ENCODE measurements at regions not wholly inside any gene's neighbourhood (a gene's known extent, or its start where the extent isn't known, plus 50 kb on each side); places are given as distances from the start of the nearest gene placed in this dataset.

GRCh38 chr9:99356512-99356971 lies 134.5 kb downstream of the SEC61B start:
- in situ Hi-C loops (cut with HindIII; ENCODE audit: low pct_unique_long_range_greater_than_20kb, low sequenced_read_pairs) = no loop called here
- peak; percentile 53 for DNase-seq (ENCODE audit: low read depth, low spot score)

DNA sequence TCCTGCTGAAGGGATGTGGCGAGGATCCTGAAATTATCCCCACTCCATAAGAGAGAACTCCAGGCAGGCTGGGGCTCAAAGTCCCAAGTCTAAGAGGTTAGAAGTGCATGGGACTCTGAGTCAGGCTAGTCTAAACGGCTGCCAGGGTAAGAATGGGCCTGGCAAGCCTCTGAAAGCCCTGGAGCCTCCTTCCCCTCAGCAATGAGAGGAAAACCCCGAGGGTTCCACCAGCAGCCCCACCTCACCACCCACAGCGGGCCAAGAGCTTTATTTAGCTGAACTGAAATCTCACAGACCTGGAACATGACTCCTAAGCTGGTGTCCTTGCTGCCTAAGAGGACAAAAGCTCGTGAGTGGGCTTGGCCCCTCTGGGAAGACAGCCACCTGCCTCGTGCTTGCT lies 135.5 kb downstream of the SEC61B start:
- in situ Hi-C loops (cut with HindIII; ENCODE audit: low pct_unique_long_range_greater_than_20kb, low sequenced_read_pairs) = no loop called here
- peak; percentile 9 for DNase-seq (ENCODE audit: low read depth, low spot score)

DNA sequence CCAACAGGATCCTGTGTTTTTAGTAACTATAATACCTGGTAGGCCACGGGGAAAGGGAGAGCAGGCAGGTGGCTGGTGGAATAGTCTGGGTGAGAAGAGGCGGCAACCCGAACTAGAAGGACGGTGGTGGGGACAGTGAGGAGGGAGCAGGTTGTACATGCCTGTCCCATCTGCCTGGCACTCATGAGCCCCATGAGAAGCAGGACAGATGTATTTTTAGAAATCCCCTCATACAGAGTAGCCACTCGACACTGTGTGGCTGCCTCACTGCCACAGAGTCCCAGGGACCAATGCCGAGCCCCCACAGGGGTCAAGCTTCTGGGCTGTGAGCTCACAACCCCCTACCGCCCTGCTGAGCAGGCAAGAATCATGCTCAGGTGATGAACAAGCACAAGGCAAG lies 136.6 kb downstream of the SEC61B start:
- in situ Hi-C loops (cut with HindIII; ENCODE audit: low pct_unique_long_range_greater_than_20kb, low sequenced_read_pairs) = no loop called here
- DNase-seq (ENCODE audit: low read depth, low spot score) = no peak

DNA sequence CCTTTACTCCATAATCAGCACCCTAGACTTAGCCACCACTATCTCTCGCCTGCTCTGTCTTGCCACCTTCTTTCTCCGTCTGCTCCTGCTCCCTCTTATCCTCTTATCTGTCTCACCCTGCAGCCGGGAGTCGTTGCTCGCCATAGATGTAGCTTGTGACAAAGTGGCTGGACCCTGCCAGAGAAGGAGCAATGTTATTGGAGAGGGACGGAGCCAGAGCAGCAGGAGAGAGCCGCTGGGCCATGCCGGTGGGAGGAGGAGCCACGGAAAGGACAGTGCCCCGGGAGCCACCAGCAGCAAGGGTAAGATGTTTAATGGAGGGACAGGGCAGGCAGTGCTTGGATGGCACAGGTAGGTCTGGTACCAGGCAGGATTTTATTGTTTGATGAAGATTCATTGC lies 137.3 kb downstream of the SEC61B start:
- no peak for DNase-seq (ENCODE audit: low read depth, low spot score)
- in situ Hi-C loops (cut with HindIII; ENCODE audit: low pct_unique_long_range_greater_than_20kb, low sequenced_read_pairs) = no loop called here

- in situ Hi-C loops (cut with HindIII; ENCODE audit: low pct_unique_long_range_greater_than_20kb, low sequenced_read_pairs) = no loop called here
These were observed 137.9 kb downstream of the SEC61B start for GRCh38 chr9:99360026-99360425.

GRCh38 chr9:99361817-99362216 lies 139.7 kb downstream of the SEC61B start:
- no peak for DNase-seq (ENCODE audit: low read depth, low spot score)
- in situ Hi-C loops (cut with HindIII; ENCODE audit: low pct_unique_long_range_greater_than_20kb, low sequenced_read_pairs) = no loop called here

More at GRCh38 chr9:99360026-99360425, 137.9 kb downstream of the SEC61B start:
- DNase-seq (ENCODE audit: low read depth, low spot score) = no peak

- DNase-seq (ENCODE audit: low read depth, low spot score) = no peak
- in situ Hi-C loops (cut with HindIII; ENCODE audit: low pct_unique_long_range_greater_than_20kb, low sequenced_read_pairs) = no loop called here
These were observed 140.2 kb downstream of the SEC61B start for GRCh38 chr9:99362321-99362720.

- DNase-seq (ENCODE audit: low read depth, low spot score) = no peak
- in situ Hi-C loops (cut with HindIII; ENCODE audit: low pct_unique_long_range_greater_than_20kb, low sequenced_read_pairs) = no loop called here
These were observed 141.4 kb downstream of the SEC61B start for GRCh38 chr9:99363509-99363908.

- DNase-seq (ENCODE audit: low read depth, low spot score) = no peak
- in situ Hi-C loops (cut with HindIII; ENCODE audit: low pct_unique_long_range_greater_than_20kb, low sequenced_read_pairs) = no loop called here
These were observed 143.3 kb downstream of the SEC61B start for GRCh38 chr9:99365233-99365980.

DNA sequence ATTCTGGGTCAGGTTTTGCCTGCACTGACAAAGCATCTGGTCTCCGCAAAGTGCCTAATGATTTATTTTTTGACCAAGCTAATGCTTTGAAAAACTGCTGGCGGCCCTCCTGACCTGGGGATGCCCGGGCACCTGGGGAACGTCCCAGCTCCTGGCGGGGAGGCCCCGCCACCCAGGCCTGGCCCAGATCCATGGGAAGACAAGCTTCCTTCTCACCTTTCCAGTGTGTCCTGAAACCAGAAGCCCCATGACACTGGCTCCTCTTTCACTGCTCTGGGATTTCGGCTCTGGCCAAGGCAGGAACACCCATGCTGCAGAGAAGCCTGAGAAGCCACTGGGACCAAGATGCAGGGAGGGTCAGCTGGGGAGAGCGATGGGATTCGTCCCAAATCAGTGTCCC lies 144.1 kb downstream of the SEC61B start:
- in situ Hi-C loops (cut with HindIII; ENCODE audit: low pct_unique_long_range_greater_than_20kb, low sequenced_read_pairs) = no loop called here
- DNase-seq (ENCODE audit: low read depth, low spot score) = no peak

GRCh38 chr9:99366621-99367020 lies 144.5 kb downstream of the SEC61B start:
- DNase-seq (ENCODE audit: low read depth, low spot score) = no peak
- in situ Hi-C loops (cut with HindIII; ENCODE audit: low pct_unique_long_range_greater_than_20kb, low sequenced_read_pairs) = no loop called here

DNA sequence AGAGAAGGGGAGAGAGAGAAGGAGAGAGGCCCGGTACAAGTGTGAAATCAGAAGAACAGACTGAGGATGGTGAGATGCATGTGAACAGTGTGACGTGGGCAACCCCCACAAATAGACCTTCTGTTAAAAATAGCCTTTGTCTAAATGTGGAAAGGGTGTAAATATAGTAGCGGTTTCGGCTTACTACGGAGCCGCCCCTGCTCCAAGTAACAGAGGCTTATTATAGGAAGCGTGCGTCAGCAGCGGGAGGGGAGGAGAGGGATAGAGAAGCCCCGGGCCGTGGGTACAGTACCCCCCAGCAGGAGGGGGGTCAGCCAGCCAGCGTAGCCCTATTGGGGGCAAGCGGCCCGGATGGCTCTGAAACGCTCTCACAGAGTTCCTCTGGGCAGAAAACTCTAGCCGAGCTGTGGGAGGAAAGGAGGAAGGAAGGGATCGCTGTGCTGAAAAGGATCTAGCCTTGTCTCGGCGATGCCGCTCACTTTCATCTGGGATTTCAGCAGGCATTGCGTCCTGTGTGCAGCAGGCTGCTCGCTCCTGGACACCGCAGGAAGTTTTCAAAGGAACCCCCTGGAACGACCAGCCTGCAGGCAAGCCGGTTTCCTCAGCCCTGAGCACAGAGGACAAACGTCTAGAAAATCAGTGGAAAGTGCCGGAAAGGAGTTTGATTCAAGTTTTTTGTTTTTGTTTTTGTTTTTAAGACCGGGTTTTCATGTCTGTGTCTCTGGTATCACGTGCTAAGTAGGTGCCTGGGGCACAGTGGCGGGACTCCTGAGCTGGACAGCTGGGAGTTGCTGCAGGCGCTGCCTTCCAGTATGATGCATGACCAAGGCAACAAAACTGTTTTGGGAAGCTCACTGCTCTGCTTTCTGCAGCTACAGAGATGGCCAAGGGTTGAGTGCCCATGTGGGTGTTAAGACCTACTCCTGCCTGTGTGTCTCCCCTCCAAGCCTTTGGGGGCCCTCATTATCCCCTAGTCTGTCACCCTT lies 146.6 kb downstream of the SEC61B start:
- peak; percentile 91 for DNase-seq (ENCODE audit: low read depth, low spot score)
- in situ Hi-C loops (cut with HindIII; ENCODE audit: low pct_unique_long_range_greater_than_20kb, low sequenced_read_pairs) = no loop called here

DNA sequence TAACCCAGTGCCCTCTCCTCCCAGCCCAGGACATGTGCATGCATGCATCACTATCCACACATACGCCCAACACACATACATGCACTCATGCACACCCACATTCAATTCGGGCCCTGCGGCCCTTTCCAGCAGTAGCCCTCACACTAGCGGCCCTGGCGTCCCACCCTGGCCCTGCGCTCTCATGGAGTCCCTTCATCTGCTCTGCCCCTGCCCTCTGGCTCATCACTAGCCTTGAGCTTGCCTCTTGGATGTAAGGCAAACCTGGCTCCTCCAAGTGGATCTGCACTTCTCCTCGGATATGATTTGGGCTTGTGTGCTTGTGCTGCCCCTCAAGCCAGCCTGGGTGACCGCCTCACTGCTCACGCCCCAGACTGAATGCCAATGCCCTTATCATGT lies 147.2 kb downstream of the SEC61B start:
- DNase-seq (ENCODE audit: low read depth, low spot score) = no peak
- in situ Hi-C loops (cut with HindIII; ENCODE audit: low pct_unique_long_range_greater_than_20kb, low sequenced_read_pairs) = no loop called here

DNA sequence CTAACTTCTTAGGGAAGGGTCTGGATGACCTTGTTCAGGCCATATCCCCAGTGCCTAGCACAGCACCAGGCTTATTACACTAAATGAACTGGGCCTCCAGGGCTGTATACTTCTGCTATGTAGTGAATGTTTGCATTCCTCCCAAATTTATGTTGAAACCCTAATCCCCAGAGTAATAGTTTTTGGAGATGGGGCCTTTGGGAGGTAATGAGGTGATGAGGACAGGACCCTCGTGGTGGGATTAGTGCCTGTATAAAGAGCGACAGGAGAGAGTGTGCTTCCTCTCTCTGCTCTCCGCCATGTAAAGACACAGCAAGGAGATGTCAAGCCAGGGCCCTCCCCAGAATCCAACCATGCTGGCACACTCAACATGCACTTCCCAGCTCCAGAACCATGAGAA lies 148.3 kb downstream of the SEC61B start:
- no peak for DNase-seq (ENCODE audit: low read depth, low spot score)
- in situ Hi-C loops (cut with HindIII; ENCODE audit: low pct_unique_long_range_greater_than_20kb, low sequenced_read_pairs) = no loop called here

DNA sequence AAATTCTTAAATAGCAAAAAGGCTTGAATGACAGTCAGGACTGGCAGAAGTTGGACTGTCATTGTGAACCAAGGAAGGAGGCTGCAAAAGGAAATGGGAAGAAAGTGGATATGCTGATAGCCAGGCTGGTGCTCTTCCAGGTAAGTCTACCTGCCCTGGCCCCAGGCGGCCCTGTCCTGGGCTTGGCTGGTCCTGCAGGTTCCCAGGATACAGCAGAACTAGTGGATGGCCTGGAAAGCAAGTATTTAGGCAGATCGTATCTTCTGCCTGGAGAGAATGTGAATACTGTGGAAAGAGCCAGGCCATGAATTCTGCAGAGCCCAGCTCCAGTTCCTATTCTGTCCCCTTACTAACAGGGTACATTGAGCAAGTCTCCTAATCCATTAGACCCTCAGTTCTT lies 149.3 kb downstream of the SEC61B start:
- in situ Hi-C loops (cut with HindIII; ENCODE audit: low pct_unique_long_range_greater_than_20kb, low sequenced_read_pairs) = no loop called here
- DNase-seq (ENCODE audit: low read depth, low spot score) = no peak

- no peak for DNase-seq (ENCODE audit: low read depth, low spot score)
- in situ Hi-C loops (cut with HindIII; ENCODE audit: low pct_unique_long_range_greater_than_20kb, low sequenced_read_pairs) = no loop called here
These were observed 151.8 kb downstream of the SEC61B start for GRCh38 chr9:99373912-99374311.

- in situ Hi-C loops (cut with HindIII; ENCODE audit: low pct_unique_long_range_greater_than_20kb, low sequenced_read_pairs) = no loop called here
- DNase-seq (ENCODE audit: low read depth, low spot score) = no peak
These were observed 152.7 kb downstream of the SEC61B start for GRCh38 chr9:99374793-99375192.

- no peak for DNase-seq (ENCODE audit: low read depth, low spot score)
- in situ Hi-C loops (cut with HindIII; ENCODE audit: low pct_unique_long_range_greater_than_20kb, low sequenced_read_pairs) = no loop called here
These were observed 153.4 kb downstream of the SEC61B start for GRCh38 chr9:99375481-99375880.
